AG04450 (cell line): ENCODE measurements at regions not wholly inside any gene's neighbourhood (a gene's known extent, or its start where the extent isn't known, plus 50 kb on each side); places are given as distances from the start of the nearest gene placed in this dataset.

Source experiments
- CTCF ChIA-PET: fragments of 300-600, 350-600 bp; formaldehyde crosslinking; extraction: SDS; loops from one replicate; lab custom pipeline; 2022; ENCODE audit warnings: antibody characterized with exemption, inconsistent platforms; lab: Charles Lee
- POLR2A ChIA-PET: fragments of 350-600 bp; formaldehyde crosslinking; extraction: SDS; loops from one replicate; lab custom pipeline; 2021; ENCODE audit warnings: antibody characterized with exemption, inconsistent platforms; lab: Yijun Ruan, JAX
- DNase-seq: peaks from one replicate; pipeline ENCODE4 v3.0.0-alpha.2; 2011; ENCODE audit warnings: low read depth, low spot score
- H3K27ac ChIP-seq: one replicate; pipeline ENCODE4 v1.5.1; 2012; ENCODE audit warnings: low read depth, low read length, control low read depth
- H3K27me3 ChIP-seq: one replicate; pipeline ENCODE4 v1.6.0; 2012; ENCODE audit warnings: low read length; ENCODE audit not compliant: control insufficient read depth, insufficient read depth
- H3K4me3 ChIP-seq: 2 replicates; pipeline ENCODE4 v1.5.1; 2011; ENCODE audit warnings: mild to moderate bottlenecking, low read depth, low read length, control low read depth
- H3K9me3 ChIP-seq: 2 replicates; pipeline ENCODE4 v1.5.1; 2012; ENCODE audit warnings: low read length; ENCODE audit not compliant: control insufficient read depth, insufficient read depth
- TF ChIP-seq, protein P1 (sequence below): IDR thresholded peaks from 2 replicates; pipeline ENCODE4 v1.5.1; 2011; ENCODE audit warnings: low read depth, low read length, control low read depth, inconsistent platforms

DNA sequence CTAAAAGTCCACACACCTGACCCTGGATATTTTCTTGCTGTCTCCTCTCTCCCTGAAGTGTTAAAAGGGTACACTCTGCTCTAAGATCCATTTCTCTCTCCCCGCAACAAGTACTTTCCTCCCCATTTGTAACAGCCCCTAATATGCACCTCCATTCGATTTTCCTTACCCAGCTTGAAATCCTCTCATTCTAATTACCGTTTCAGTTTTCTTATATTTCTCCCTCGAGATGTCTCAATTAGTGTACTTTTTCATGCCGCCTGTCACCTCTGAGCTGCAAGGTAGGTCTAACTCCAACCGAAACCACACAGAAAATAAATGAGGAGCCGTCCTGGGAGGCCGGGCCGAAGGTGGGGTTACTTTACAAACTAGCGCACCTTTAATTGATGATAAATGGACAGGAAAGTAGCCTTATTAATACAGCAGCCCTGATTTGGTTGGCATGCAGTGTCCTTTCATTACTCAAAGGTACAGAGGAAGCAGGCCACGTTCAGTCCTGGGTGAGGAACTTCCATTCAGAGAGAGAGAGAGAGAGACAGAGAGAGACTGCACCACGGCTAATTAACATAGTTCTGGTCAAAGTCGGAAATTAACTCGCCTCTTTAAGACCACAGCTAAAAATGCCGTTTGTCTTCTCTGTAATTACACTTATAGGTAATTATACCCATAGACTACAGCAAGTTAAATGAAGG, 319.9 kb downstream of the ARRDC4 start:
- TF ChIP-seq, protein P1, sequence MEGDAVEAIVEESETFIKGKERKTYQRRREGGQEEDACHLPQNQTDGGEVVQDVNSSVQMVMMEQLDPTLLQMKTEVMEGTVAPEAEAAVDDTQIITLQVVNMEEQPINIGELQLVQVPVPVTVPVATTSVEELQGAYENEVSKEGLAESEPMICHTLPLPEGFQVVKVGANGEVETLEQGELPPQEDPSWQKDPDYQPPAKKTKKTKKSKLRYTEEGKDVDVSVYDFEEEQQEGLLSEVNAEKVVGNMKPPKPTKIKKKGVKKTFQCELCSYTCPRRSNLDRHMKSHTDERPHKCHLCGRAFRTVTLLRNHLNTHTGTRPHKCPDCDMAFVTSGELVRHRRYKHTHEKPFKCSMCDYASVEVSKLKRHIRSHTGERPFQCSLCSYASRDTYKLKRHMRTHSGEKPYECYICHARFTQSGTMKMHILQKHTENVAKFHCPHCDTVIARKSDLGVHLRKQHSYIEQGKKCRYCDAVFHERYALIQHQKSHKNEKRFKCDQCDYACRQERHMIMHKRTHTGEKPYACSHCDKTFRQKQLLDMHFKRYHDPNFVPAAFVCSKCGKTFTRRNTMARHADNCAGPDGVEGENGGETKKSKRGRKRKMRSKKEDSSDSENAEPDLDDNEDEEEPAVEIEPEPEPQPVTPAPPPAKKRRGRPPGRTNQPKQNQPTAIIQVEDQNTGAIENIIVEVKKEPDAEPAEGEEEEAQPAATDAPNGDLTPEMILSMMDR, result no peak
- H3K4me3 ChIP-seq, result no peak overlapping the region
- ChIA-PET CTCF (no interaction called here), POLR2A (no interaction called here)
- H3K9me3 ChIP-seq, result peaks cover 37% of the 10 kb centered on the region
- no peak overlapping the region for H3K27ac ChIP-seq
- no peak for DNase-seq
- no peaks in the 10 kb centered on the region for H3K27me3 ChIP-seq

DNA sequence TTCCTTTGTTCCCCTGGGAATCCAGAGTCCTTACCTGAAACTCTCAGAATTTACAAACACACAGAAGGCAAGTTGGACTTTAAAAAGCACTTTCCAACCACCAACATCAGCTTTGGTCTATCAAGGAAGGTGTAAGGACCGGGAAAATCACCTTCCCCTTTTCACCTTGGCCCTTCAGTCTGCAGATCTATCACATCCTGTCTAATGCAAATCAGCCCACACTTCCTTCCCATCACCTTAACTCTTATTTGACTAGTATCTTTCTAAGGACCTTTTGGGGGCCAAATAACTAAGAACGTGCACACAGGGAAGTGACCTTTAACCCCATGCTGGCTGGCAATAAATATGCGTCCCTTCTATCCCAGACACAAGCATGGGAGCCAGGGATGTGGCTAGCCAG, 320.6 kb downstream of the ARRDC4 start:
- H3K9me3 ChIP-seq, result peaks cover 37% of the 10 kb centered on the region
- no peak for DNase-seq
- H3K4me3 ChIP-seq, result no peak overlapping the region
- POLR2A ChIA-PET, result no interaction called here
- no peaks in the 10 kb centered on the region for H3K27me3 ChIP-seq
- CTCF ChIA-PET, result no interaction called here
- H3K27ac ChIP-seq, result no peak overlapping the region
- TF ChIP-seq, protein P1, result no peak

DNA sequence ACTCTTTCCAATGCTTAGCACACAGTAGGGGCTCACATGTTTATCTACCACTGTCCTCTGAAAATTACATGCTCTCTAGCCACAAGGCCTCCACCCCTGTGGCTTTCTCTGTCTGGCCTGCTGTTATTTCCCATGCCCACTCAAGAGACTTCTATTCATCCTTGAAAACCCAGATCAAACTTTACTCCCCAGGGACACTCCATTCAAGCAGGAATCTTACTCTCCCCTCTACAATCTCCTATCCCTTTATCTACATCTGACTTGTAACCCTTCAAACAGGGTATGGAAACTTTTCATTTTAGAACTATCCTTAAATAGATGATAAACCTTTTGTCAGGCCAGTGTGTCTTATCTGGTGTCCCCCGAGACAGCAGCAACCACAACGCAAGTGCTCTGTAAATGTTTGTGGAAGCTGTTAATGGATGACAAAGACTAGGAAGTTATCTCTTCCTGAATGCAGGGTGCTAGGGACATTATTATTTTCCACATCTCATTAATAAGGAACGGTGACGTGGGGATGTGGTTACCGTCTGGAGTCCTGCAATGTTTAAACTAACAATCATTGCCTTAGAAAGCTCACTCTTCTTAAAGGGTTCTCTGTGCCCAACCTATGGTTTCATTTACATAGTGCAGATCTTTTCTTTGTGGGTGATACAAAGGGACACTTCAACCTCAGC, 322.3 kb downstream of the ARRDC4 start:
- Histone ChIP-seq H3K4me3 (no peak overlapping the region), H3K27me3 (no peaks in the 10 kb centered on the region), H3K9me3 (peaks cover 26% of the 10 kb centered on the region), H3K27ac (no peak overlapping the region)
- TF ChIP-seq, protein P1, result no peak
- POLR2A ChIA-PET, result no interaction called here
- DNase-seq, result no peak
- CTCF ChIA-PET, result no interaction called here

DNA sequence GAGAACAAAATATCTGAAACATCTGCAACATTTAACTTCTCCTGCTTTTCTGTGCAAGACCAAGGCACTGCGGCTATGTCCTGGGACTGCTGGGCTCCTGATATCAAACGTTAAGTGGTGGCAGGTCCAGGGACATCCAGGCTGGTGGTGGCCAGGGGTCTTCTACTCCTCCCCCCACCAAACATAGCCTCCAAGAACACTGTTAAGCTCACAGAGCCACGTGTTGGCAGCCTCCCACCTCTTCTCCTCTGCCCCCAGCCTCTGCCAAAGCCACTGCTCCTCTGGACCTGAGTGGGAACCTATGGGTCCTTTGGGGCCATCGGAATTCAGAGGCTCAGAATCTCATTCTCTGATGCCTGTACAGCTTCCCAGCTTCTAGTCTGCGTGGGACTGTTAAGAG, 325.7 kb downstream of the ARRDC4 start:
- ChIA-PET CTCF (no interaction called here), POLR2A (no interaction called here)
- H3K27ac ChIP-seq, result no peak overlapping the region
- H3K4me3 ChIP-seq, result no peak overlapping the region
- DNase-seq, result no peak
- H3K9me3 ChIP-seq, result peaks cover 28% of the 10 kb centered on the region
- TF ChIP-seq, protein P1, result no peak
- no peaks in the 10 kb centered on the region for H3K27me3 ChIP-seq

DNA sequence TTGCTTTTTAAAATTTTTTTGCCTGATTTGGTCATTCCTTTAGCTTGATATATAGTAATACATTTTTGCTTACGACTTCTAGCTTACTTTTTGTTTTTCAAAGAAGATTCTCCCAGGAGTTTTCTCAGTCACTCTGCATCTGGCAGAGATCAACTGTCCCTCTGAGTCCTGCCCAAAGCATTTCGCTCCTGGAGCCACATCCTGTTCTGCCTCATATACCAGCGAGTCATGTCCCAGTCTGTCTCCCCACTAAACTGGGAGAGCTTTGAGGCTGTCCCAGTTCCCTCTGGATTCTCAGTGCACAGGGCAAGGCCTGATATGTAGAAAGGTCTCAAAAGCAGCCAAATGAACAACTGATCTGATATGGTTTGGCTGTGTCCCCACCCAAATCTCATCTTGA, 326.3 kb downstream of the ARRDC4 start:
- ChIA-PET POLR2A (no interaction called here), CTCF (interaction anchor here (0.6 kb wide), 1 partner anchor 1399 kb away, joined by 3 read pairs; no protein-coding TSS in a partner anchor)
- Histone ChIP-seq H3K9me3 (peaks cover 24% of the 10 kb centered on the region), H3K4me3 (no peak overlapping the region), H3K27me3 (no peaks in the 10 kb centered on the region), H3K27ac (no peak overlapping the region)
- no peak for DNase-seq
- TF ChIP-seq, protein P1, result no peak
